ENCODE measurements at regions not wholly inside any gene's neighbourhood (a gene's known extent, or its start where the extent isn't known, plus 50 kb on each side); places are given as distances from the start of the nearest gene placed in this dataset.

GRCh38 chr11:122269824-122270223 lies 153.8 kb upstream of the BLID start:
- no peak for TF ChIP-seq CTCF (IDR thresholded peaks at IDR 0.05)
- no peak for TF ChIP-seq POLR2A (IDR thresholded peaks at IDR 0.05)

All from adrenal gland (tissue), 5 donors.